Fibroblast of lung (primary cell): ENCODE measurements at regions not wholly inside any gene's neighbourhood (a gene's known extent, or its start where the extent isn't known, plus 50 kb on each side); places are given as distances from the start of the nearest gene placed in this dataset.

Experiments used
- CTCF ChIP-seq, 2 donors: IDR thresholded peaks in 1 of 2; conservative IDR thresholded peaks in 1 of 2; 1 replicate in 1 of 2; 2 replicates in 1 of 2; pipeline ENCODE4 v1.5.1; 2011 to 2012; ENCODE audit warnings: low read length in 2 of 2, control low read depth in 1 of 2, inconsistent platforms in 1 of 2, low read depth in 1 of 2, mild to moderate bottlenecking in 1 of 2
- EZH2 ChIP-seq: IDR thresholded peaks from 2 replicates; pipeline ENCODE4 v1.5.1; 2012; ENCODE audit warnings: low read length, control low read depth, mild to moderate bottlenecking; ENCODE audit errors: missing control alignments

GRCh38 chr11:69580529-69580928, 60.4 kb upstream of the CCND1 start:
- TF ChIP-seq EZH2 (no peak), CTCF (conservative IDR thresholded peaks at IDR 0.05 in 1 of 2, IDR thresholded peaks at IDR 0.05 in 1 of 2; ENCODE audit: low read depth in 1 of 2, low read length in 2 of 2) (no peak)
